RWPE2 (cell line): ENCODE measurements at regions not wholly inside any gene's neighbourhood (a gene's known extent, or its start where the extent isn't known, plus 50 kb on each side); places are given as distances from the start of the nearest gene placed in this dataset.

Experiments
- ATAC-seq: fragments of 200-7000 bp; cut with Tn5 transposase; 3 replicates; pipeline ENCODE4 v1.9.1; 2021; ENCODE audit warnings: low read depth
- DNase-seq: peaks from one replicate; pipeline ENCODE4 v3.0.0-alpha.2; 2020; ENCODE audit warnings: low spot score
- H3K27ac ChIP-seq: fragments of 450-650 bp; 2 replicates; pipeline ENCODE4 v1.5.1; 2017; ENCODE audit warnings: mild to moderate bottlenecking; ENCODE audit not compliant: poor library complexity, severe bottlenecking
- H3K27me3 ChIP-seq: fragments of 250-450 bp; sonication (Bioruptor Pico); 2 replicates; pipeline ENCODE4 v1.5.1; 2021; ENCODE audit warnings: mild to moderate bottlenecking, moderate library complexity; ENCODE audit not compliant: insufficient read depth, poor library complexity, severe bottlenecking
- H3K36me3 ChIP-seq: fragments of 250-450 bp; sonication (Bioruptor Pico); 2 replicates; pipeline ENCODE4 v1.5.1; 2020; ENCODE audit warnings: low read depth, mild to moderate bottlenecking, moderate library complexity
- H3K4me1 ChIP-seq: fragments of 250-450 bp; sonication (Bioruptor Pico); 2 replicates; pipeline ENCODE4 v1.5.1; 2021; ENCODE audit warnings: mild to moderate bottlenecking, moderate library complexity; ENCODE audit not compliant: insufficient read depth, poor library complexity, severe bottlenecking
- H3K4me3 ChIP-seq: fragments of 250-450 bp; sonication (Bioruptor Pico); 2 replicates; pipeline ENCODE4 v1.5.1; 2021; ENCODE audit warnings: mild to moderate bottlenecking, moderate library complexity; ENCODE audit not compliant: severe bottlenecking
- H3K9me3 ChIP-seq: fragments of 250-450 bp; sonication (Bioruptor Pico); 2 replicates; pipeline ENCODE4 v1.5.1; 2021; ENCODE audit warnings: mild to moderate bottlenecking, moderate library complexity; ENCODE audit not compliant: severe bottlenecking
- CTCF ChIP-seq: fragments of 450-650 bp; IDR thresholded peaks from one replicate; pipeline ENCODE4 v1.5.1; 2017; ENCODE audit warnings: mild to moderate bottlenecking, moderate library complexity; ENCODE audit not compliant: poor library complexity, severe bottlenecking

GRCh38 chr6:131387562-131388447, 185.2 kb upstream of the ARG1 start:
- TF ChIP-seq CTCF, result no peak
- H3K9me3 ChIP-seq, result no peaks in the 10 kb centered on the region
- H3K27me3 ChIP-seq, result no peaks in the 10 kb centered on the region
- DNase-seq (no peak), ATAC-seq (no peak)
- H3K36me3 ChIP-seq, result no peaks in the 10 kb centered on the region; the same call in 1 of the 2 replicates
- H3K4me1 ChIP-seq, result no peaks in the 10 kb centered on the region
- H3K27ac ChIP-seq, result no peak overlapping the region
- no peak overlapping the region for H3K4me3 ChIP-seq

GRCh38 chr6:131390322-131390721, 182.7 kb upstream of the ARG1 start:
- Histone ChIP-seq H3K27ac (no peak overlapping the region), H3K36me3 (no peaks in the 10 kb centered on the region; the same call in 1 of the 2 replicates), H3K4me1 (no peaks in the 10 kb centered on the region), H3K4me3 (no peak overlapping the region), H3K9me3 (no peaks in the 10 kb centered on the region), H3K27me3 (no peaks in the 10 kb centered on the region)
- ATAC-seq (no peak), DNase-seq (no peak)
- no peak for TF ChIP-seq CTCF

- no peak overlapping the region for H3K27ac ChIP-seq
- H3K27me3 ChIP-seq, result no peaks in the 10 kb centered on the region
- no peaks in the 10 kb centered on the region; the same call in 1 of the 2 replicates for H3K36me3 ChIP-seq
- no peaks in the 10 kb centered on the region for H3K9me3 ChIP-seq
- no peaks in the 10 kb centered on the region for H3K4me1 ChIP-seq
- H3K4me3 ChIP-seq, result no peak overlapping the region
- no peak for ATAC-seq
- TF ChIP-seq CTCF, result no peak
- DNase-seq, result no peak
Observed at GRCh38 chr6:131391116-131391515, 181.9 kb upstream of the ARG1 start.

DNA sequence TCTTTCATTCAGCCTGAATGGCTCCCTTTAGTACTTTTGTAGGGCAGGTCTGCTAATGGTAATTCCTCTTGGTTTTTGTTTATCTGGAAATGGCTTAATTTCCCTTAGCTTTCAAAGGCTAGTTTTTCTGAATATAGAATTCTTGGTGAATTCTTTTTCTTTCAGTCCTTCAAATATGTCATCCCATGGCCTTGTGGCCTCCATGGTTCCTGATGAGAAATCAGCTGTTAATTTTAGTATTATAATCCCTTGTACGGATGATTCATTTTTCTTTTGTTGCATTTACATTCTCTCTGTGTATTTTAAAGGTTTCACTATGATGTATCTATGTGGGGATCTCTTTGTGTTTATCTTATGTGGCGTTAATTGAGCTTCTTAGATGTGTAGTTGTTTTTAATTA, 179.6 kb upstream of the ARG1 start:
- ATAC-seq, result no peak
- no peak for TF ChIP-seq CTCF
- H3K36me3 ChIP-seq, result no peaks in the 10 kb centered on the region; the same call in 1 of the 2 replicates

More for the DNA sequence above, 179.6 kb upstream of the ARG1 start:
- Histone ChIP-seq H3K27ac (no peak overlapping the region), H3K27me3 (no peaks in the 10 kb centered on the region), H3K4me1 (no peaks in the 10 kb centered on the region), H3K9me3 (no peaks in the 10 kb centered on the region), H3K4me3 (no peak overlapping the region)
- DNase-seq, result no peak
